HL-60 (cell line): ENCODE measurements at regions not wholly inside any gene's neighbourhood (a gene's known extent, or its start where the extent isn't known, plus 50 kb on each side); places are given as distances from the start of the nearest gene placed in this dataset.

Experiments
- DNase-seq, 2 experiments: peaks; one replicate each; pipeline ENCODE4 v3.0.0-alpha.2; 2010 to 2020; ENCODE audit warnings: low read depth in 1 of 2, low spot score in 1 of 2
- H3K27ac ChIP-seq: fragments of 250-450 bp; sonication (Bioruptor Pico); replicated peaks from 2 replicates; pipeline ENCODE4 v1.5.1; 2020; ENCODE audit warnings: mild to moderate bottlenecking, moderate library complexity
- H3K27me3 ChIP-seq: fragments of 250-450 bp; sonication (Bioruptor Pico); 2 replicates; pipeline ENCODE4 v1.5.1; 2021; ENCODE audit warnings: mild to moderate bottlenecking, moderate library complexity; ENCODE audit not compliant: insufficient read depth, poor library complexity, severe bottlenecking
- H3K4me3 ChIP-seq: replicated peaks from 2 replicates; pipeline ENCODE4 v1.5.1; 2011; ENCODE audit warnings: mild to moderate bottlenecking, control low read depth, low read length; ENCODE audit not compliant: insufficient read depth
- CTCF ChIP-seq: IDR thresholded peaks from one replicate; pipeline ENCODE4 v1.5.1; 2011; ENCODE audit warnings: low read length, control low read depth, inconsistent platforms; ENCODE audit not compliant: insufficient read depth
- GABPA ChIP-seq: IDR thresholded peaks from 2 replicates; pipeline ENCODE4 v1.6.1; 2012; ENCODE audit warnings: low read depth
- POLR2AphosphoS5 ChIP-seq: IDR thresholded peaks from 2 replicates; pipeline ENCODE4 v1.6.1; 2012; ENCODE audit warnings: low read depth
- SPI1 ChIP-seq: IDR thresholded peaks from 2 replicates; pipeline ENCODE4 v1.6.1; 2012; ENCODE audit warnings: low read depth, mild to moderate bottlenecking, borderline replicate concordance
- TF ChIP-seq, protein P1 (sequence below): IDR thresholded peaks from 2 replicates; pipeline ENCODE4 v1.6.1; 2012; ENCODE audit warnings: low read depth; ENCODE audit not compliant: insufficient replicate concordance

GRCh38 chr5:123964884-123965283 lies 452.9 kb downstream of the CSNK1G3 start:
- Histone ChIP-seq H3K27me3 (no peaks in the 10 kb centered on the region), H3K27ac (no peak overlapping the region), H3K4me3 (no peak overlapping the region)
- no peak for DNase-seq
- TF ChIP-seq SPI1 = no peak
- TF ChIP-seq POLR2AphosphoS5 = no peak
- no peak for TF ChIP-seq GABPA
- no peak for TF ChIP-seq CTCF
- TF ChIP-seq, protein P1, sequence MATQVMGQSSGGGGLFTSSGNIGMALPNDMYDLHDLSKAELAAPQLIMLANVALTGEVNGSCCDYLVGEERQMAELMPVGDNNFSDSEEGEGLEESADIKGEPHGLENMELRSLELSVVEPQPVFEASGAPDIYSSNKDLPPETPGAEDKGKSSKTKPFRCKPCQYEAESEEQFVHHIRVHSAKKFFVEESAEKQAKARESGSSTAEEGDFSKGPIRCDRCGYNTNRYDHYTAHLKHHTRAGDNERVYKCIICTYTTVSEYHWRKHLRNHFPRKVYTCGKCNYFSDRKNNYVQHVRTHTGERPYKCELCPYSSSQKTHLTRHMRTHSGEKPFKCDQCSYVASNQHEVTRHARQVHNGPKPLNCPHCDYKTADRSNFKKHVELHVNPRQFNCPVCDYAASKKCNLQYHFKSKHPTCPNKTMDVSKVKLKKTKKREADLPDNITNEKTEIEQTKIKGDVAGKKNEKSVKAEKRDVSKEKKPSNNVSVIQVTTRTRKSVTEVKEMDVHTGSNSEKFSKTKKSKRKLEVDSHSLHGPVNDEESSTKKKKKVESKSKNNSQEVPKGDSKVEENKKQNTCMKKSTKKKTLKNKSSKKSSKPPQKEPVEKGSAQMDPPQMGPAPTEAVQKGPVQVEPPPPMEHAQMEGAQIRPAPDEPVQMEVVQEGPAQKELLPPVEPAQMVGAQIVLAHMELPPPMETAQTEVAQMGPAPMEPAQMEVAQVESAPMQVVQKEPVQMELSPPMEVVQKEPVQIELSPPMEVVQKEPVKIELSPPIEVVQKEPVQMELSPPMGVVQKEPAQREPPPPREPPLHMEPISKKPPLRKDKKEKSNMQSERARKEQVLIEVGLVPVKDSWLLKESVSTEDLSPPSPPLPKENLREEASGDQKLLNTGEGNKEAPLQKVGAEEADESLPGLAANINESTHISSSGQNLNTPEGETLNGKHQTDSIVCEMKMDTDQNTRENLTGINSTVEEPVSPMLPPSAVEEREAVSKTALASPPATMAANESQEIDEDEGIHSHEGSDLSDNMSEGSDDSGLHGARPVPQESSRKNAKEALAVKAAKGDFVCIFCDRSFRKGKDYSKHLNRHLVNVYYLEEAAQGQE = no peak

- no peak overlapping the region for H3K27ac ChIP-seq
- H3K4me3 ChIP-seq = no peak overlapping the region
- no peak for TF ChIP-seq GABPA
- TF ChIP-seq, protein P1 = no peak
- no peak for TF ChIP-seq SPI1
- TF ChIP-seq POLR2AphosphoS5 = no peak
- TF ChIP-seq CTCF = no peak
- DNase-seq = no peak
- H3K27me3 ChIP-seq = no peaks in the 10 kb centered on the region
These were observed 448.5 kb downstream of the CSNK1G3 start for GRCh38 chr5:123960526-123960925.

- Histone ChIP-seq H3K27ac (no peak overlapping the region), H3K4me3 (no peak overlapping the region), H3K27me3 (no peaks in the 10 kb centered on the region)
- no peak for DNase-seq
- no peak for TF ChIP-seq CTCF
- TF ChIP-seq POLR2AphosphoS5 = no peak
- no peak for TF ChIP-seq GABPA
- no peak for TF ChIP-seq SPI1
These were observed 439.6 kb downstream of the CSNK1G3 start for GRCh38 chr5:123951582-123951977.
